Smooth muscle cell (in vitro differentiated cells): ENCODE measurements at regions not wholly inside any gene's neighbourhood (a gene's known extent, or its start where the extent isn't known, plus 50 kb on each side); places are given as distances from the start of the nearest gene placed in this dataset.

Experiments used
- DNase-seq: peaks from one replicate; lab custom pipeline; 2025; ENCODE audit not compliant: unreplicated experiment; lab: John Stamatoyannopoulos, UW
- H2AFZ ChIP-seq: fragments of 200-600 bp; sonication (generic); 2 replicates; pipeline ENCODE4 v1.6.0; 2016; ENCODE audit warnings: antibody characterized with exemption, low read depth, mild to moderate bottlenecking
- H3F3A ChIP-seq: fragments of 200-600 bp; sonication (generic); 2 replicates; pipeline ENCODE4 v1.6.0; 2017; ENCODE audit warnings: antibody characterized with exemption, low read depth
- H3K27ac ChIP-seq: fragments of 200-600 bp; sonication (generic); 2 replicates; pipeline ENCODE4 v1.5.1; 2016; ENCODE audit warnings: low read depth, mild to moderate bottlenecking
- H3K27me3 ChIP-seq: fragments of 200-600 bp; sonication (generic); 2 replicates; pipeline ENCODE4 v1.6.1; 2016; ENCODE audit warnings: low read depth, mild to moderate bottlenecking
- H3K36me3 ChIP-seq: fragments of 200-600 bp; sonication (generic); 2 replicates; pipeline ENCODE4 v1.5.1; 2016; ENCODE audit warnings: low read depth
- H3K4me1 ChIP-seq: fragments of 200-600 bp; sonication (generic); 2 replicates; pipeline ENCODE4 v1.5.1; 2016; ENCODE audit warnings: low read depth
- H3K4me2 ChIP-seq: fragments of 200-600 bp; sonication (generic); 2 replicates; pipeline ENCODE4 v1.6.0; 2016; ENCODE audit warnings: mild to moderate bottlenecking
- H3K4me3 ChIP-seq: fragments of 200-600 bp; sonication (generic); 2 replicates; pipeline ENCODE4 v1.5.1; 2016; ENCODE audit warnings: mild to moderate bottlenecking
- H3K79me2 ChIP-seq: fragments of 200-600 bp; sonication (generic); 2 replicates; pipeline ENCODE4 v1.6.0; 2016; ENCODE audit warnings: low read depth, mild to moderate bottlenecking
- H3K9ac ChIP-seq: fragments of 200-600 bp; sonication (generic); 2 replicates; pipeline ENCODE4 v1.6.0; 2016; ENCODE audit warnings: low read depth
- H3K9me3 ChIP-seq: fragments of 200-600 bp; sonication (generic); replicated peaks from 2 replicates; pipeline ENCODE4 v1.5.1; 2016; ENCODE audit warnings: low read depth
- H4K20me1 ChIP-seq: fragments of 200-600 bp; sonication (generic); 2 replicates; pipeline ENCODE4 v1.6.0; 2016; ENCODE audit warnings: low read depth
- WGBS: methylation state at CpG from one replicate; pipeline ENCODE4 v1.1.7; 2016; ENCODE audit warnings: low lambda C conversion rate; 5-methylcytosine and 5-hydroxymethylcytosine counted together
- TF ChIP-seq, protein P1 (sequence below): fragments of 200-600 bp; sonication (generic); IDR thresholded peaks from 2 replicates; pipeline ENCODE4 v1.5.1; 2017; ENCODE audit warnings: borderline replicate concordance, mild to moderate bottlenecking, antibody characterized with exemption; ENCODE audit not compliant: insufficient read depth, poor library complexity, severe bottlenecking

DNA sequence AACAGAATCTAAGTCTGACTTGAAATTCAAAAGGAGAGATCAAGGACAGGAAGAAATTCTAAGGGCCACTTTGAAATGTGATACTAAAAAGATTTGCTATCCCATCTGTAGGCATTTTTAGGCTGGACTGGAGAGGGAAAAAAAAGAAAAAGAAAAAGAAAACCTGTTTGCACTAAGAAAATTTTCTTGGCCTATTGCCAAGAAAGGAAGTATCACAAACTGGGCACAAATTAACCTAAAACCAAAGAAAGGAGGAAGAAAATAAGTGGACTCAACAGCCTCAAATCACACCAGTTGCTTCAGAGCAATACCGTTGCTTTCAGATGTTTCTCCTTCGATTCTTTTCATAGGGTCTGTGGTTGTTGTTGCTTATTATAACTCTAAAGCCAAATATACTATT is 287.9 kb upstream of the VRK2 start:
- Histone ChIP-seq H3K4me1 (peaks cover 12% of the 10 kb centered on the region), H3K27me3 (no peaks in the 10 kb centered on the region), H3K9me3 (no peaks in the 10 kb centered on the region), H2AFZ (no peak overlapping the region), H3K36me3 (no peaks in the 10 kb centered on the region), H3K27ac (no peak overlapping the region), H3K9ac (no peak overlapping the region), H3K79me2 (no peaks in the 10 kb centered on the region), H3K4me2 (no peak overlapping the region), H3F3A (no peaks in the 10 kb centered on the region), H4K20me1 (no peaks in the 10 kb centered on the region), H3K4me3 (no peak overlapping the region)
- TF ChIP-seq, protein P1, sequence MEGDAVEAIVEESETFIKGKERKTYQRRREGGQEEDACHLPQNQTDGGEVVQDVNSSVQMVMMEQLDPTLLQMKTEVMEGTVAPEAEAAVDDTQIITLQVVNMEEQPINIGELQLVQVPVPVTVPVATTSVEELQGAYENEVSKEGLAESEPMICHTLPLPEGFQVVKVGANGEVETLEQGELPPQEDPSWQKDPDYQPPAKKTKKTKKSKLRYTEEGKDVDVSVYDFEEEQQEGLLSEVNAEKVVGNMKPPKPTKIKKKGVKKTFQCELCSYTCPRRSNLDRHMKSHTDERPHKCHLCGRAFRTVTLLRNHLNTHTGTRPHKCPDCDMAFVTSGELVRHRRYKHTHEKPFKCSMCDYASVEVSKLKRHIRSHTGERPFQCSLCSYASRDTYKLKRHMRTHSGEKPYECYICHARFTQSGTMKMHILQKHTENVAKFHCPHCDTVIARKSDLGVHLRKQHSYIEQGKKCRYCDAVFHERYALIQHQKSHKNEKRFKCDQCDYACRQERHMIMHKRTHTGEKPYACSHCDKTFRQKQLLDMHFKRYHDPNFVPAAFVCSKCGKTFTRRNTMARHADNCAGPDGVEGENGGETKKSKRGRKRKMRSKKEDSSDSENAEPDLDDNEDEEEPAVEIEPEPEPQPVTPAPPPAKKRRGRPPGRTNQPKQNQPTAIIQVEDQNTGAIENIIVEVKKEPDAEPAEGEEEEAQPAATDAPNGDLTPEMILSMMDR = no peak
- WGBS = 96% methylated on average over 2 of the region's 2 CpGs
- no peak for DNase-seq

DNA sequence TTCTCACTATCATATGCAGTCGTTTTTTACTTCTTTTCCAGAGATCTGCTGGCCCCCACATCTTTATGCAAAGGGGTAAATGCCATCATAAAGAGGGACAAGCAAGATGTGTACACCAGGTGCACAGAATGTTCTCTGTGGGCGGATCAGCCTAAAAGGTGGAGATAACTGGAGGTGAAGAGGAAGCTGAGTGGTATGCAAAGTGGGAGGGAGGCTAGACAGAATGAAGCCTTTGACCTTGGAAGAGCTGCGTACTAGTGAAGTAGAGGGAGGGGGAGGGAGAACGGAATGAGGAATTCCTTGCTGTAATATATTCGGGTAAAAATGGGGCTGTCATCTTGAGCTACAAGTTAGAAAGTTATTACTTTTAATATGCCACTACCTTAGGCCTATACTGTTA is 287.5 kb upstream of the VRK2 start:
- Histone ChIP-seq H3K27me3 (no peaks in the 10 kb centered on the region), H3K36me3 (no peaks in the 10 kb centered on the region), H3F3A (no peaks in the 10 kb centered on the region), H3K79me2 (no peaks in the 10 kb centered on the region), H3K9ac (no peak overlapping the region), H3K4me1 (peaks cover 12% of the 10 kb centered on the region), H3K9me3 (no peaks in the 10 kb centered on the region), H3K4me2 (no peak overlapping the region), H4K20me1 (no peaks in the 10 kb centered on the region), H3K27ac (no peak overlapping the region), H2AFZ (no peak overlapping the region), H3K4me3 (no peak overlapping the region)
- TF ChIP-seq, protein P1 = no peak
- WGBS = 68% methylated on average over 5 of the region's 5 CpGs
- no peak for DNase-seq

DNA sequence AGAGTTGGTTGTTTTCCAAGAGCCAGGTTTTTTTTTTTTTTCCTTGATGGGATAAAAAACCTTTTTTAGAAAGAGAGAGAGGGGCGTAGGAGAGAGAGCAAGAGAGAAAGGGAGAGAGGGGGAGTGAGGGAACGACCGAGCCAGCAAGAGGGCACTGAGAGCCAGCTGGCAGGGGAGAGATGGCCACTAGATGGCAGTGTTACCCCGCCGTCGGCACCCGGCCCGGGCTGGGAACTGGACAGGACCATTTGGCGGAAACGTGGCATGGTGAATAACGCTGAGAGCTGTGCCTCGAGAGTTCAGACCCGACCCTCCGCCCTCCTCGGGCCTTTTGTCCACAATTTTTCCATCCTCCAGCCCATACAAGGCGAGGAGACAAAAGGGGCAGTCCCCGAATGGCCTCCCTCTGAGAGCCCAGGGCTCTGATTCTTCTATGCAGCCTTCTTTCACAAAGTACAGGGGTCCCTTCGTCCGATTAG is 286.7 kb upstream of the VRK2 start:
- H3K4me1 ChIP-seq = peaks cover 7% of the 10 kb centered on the region
- no peaks in the 10 kb centered on the region for H3K79me2 ChIP-seq
- peak overlapping the region; percentile 97 for H2AFZ ChIP-seq
- no peak overlapping the region for H3K27ac ChIP-seq
- H3K9ac ChIP-seq = peak overlapping the region; percentile 36
- H3F3A ChIP-seq = no peaks in the 10 kb centered on the region
- no peaks in the 10 kb centered on the region for H4K20me1 ChIP-seq
- H3K27me3 ChIP-seq = no peaks in the 10 kb centered on the region
- no peaks in the 10 kb centered on the region for H3K36me3 ChIP-seq
- H3K9me3 ChIP-seq = no peaks in the 10 kb centered on the region
- peak overlapping the region; percentile 46 for H3K4me3 ChIP-seq
- peak overlapping the region; percentile 93 for H3K4me2 ChIP-seq
- TF ChIP-seq, protein P1 = peak; percentile 91
- WGBS = 10% methylated on average over 19 of the region's 19 CpGs
- peak; percentile 71 for DNase-seq

DNA sequence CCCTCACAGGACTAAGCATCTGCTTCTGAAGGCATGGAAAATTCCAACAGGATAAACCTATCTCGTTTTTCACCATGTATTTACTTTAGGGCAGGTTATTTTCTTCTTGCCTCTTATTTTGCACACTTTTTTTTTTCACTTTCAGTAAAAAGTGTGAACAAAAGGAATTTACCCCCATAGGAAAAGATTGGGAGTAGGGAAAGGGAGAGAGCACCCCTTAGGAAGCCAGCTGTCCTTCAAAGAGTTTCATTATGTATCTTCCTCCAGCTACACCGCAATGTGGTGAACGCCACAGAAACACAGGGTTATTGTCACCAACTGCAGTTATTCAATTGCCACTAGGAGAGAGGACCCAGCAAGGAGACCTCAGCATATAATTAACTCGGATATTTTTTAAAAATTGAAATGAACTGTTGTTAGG is 286.2 kb upstream of the VRK2 start:
- peak overlapping the region; percentile 36 for H3K9ac ChIP-seq
- no peak overlapping the region for H3K27ac ChIP-seq
- no peak for DNase-seq
- peak overlapping the region; percentile 97 for H2AFZ ChIP-seq
- no peaks in the 10 kb centered on the region for H4K20me1 ChIP-seq
- peaks cover 7% of the 10 kb centered on the region for H3K4me1 ChIP-seq
- H3F3A ChIP-seq = no peaks in the 10 kb centered on the region
- H3K4me3 ChIP-seq = peak overlapping the region; percentile 46
- 64% methylated on average over 4 of the region's 4 CpGs for WGBS
- no peaks in the 10 kb centered on the region for H3K79me2 ChIP-seq
- no peaks in the 10 kb centered on the region for H3K27me3 ChIP-seq
- H3K4me2 ChIP-seq = peak overlapping the region; percentile 93
- H3K36me3 ChIP-seq = no peaks in the 10 kb centered on the region
- TF ChIP-seq, protein P1 = no peak
- H3K9me3 ChIP-seq = no peaks in the 10 kb centered on the region
